ENCODE measurements at regions not wholly inside any gene's neighbourhood (a gene's known extent, or its start where the extent isn't known, plus 50 kb on each side); places are given as distances from the start of the nearest gene placed in this dataset.
A peak's percentile ranks its signal among the peaks of the same experiment; 100 is the strongest.

- TF ChIP-seq POLR2A (IDR thresholded peaks at IDR 0.05), result no peak
- TF ChIP-seq CTCF (IDR thresholded peaks at IDR 0.05), result peak; percentile 27 to 75 (median 56)
- no peak for TF ChIP-seq POLR2AphosphoS5 (IDR thresholded peaks at IDR 0.05)
Observed at GRCh38 chr7:31192986-31193385, 140.9 kb downstream of the ADCYAP1R1 start.

Measured in breast epithelium (tissue), 3 donors.